ENCODE measurements at regions not wholly inside any gene's neighbourhood (a gene's known extent, or its start where the extent isn't known, plus 50 kb on each side); places are given as distances from the start of the nearest gene placed in this dataset.

DNA sequence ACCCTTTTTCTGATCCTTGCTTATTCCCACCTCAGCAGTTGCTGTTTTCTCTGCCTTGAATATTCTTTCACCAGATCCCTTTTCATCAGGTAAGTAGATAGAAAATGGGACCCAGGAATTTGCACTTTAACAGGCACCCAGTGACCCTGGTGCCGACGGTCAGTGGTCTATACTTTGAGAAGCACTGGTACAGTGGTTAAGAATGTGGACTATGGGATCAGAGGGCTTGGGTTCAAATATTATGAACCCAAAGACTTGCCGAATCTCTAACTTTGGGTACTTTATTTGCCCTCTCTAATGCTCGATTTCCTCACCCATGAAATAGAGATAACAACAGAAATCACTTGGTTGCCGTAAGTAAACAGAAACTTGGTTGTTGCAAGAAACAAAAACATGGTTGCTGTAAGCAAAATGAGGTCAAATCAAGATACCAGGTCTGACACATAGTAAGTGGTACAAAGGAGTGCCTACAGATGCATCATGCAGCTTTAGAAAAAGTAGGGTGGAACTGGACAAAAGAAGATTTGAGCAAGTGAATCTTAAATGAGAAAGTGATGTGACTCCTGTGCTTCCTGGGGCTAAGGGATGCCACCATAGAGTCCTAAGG lies 69.5 kb upstream of the GLS start:
- Mint-ChIP-seq H3K36me3 (no peaks in the 10 kb centered on the region), H3K4me1 (peaks cover 34% of the 10 kb centered on the region), H3K27me3 (ENCODE audit: low read depth) (peaks cover 7% of the 10 kb centered on the region), H3K4me3 (no peak overlapping the region), H3K9me3 (no peaks in the 10 kb centered on the region), H3K27ac (no peak overlapping the region)
- no peak for DNase-seq (ENCODE audit: low spot score in 2 of 2, unreplicated experiment in 2 of 2)
- TF ChIP-seq, protein P1, sequence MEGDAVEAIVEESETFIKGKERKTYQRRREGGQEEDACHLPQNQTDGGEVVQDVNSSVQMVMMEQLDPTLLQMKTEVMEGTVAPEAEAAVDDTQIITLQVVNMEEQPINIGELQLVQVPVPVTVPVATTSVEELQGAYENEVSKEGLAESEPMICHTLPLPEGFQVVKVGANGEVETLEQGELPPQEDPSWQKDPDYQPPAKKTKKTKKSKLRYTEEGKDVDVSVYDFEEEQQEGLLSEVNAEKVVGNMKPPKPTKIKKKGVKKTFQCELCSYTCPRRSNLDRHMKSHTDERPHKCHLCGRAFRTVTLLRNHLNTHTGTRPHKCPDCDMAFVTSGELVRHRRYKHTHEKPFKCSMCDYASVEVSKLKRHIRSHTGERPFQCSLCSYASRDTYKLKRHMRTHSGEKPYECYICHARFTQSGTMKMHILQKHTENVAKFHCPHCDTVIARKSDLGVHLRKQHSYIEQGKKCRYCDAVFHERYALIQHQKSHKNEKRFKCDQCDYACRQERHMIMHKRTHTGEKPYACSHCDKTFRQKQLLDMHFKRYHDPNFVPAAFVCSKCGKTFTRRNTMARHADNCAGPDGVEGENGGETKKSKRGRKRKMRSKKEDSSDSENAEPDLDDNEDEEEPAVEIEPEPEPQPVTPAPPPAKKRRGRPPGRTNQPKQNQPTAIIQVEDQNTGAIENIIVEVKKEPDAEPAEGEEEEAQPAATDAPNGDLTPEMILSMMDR (IDR thresholded peaks at IDR 0.05; ENCODE audit: unreplicated experiment), result no peak

DNA sequence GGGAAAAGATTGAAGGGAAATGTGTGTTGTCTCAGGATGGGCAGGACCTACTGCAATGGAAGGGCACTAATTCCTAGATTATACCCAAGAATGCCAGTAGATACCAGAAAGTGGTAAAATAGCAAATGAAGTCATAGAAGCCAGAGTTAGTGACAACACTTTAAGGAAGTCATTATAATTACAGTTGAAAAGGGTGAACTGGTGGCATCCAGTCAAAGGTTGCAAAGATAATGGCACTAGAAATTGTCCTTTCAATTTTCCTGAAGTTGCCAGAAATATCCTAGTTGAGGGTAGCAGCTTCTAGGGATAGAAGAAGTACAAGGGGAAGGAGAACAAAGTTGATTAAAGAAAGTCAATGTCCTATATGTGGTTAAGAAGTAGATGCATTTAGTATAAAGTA lies 68.8 kb upstream of the GLS start:
- TF ChIP-seq, protein P1 (IDR thresholded peaks at IDR 0.05; ENCODE audit: unreplicated experiment), result no peak
- Mint-ChIP-seq H3K36me3 (no peaks in the 10 kb centered on the region), H3K27ac (no peak overlapping the region), H3K9me3 (peaks cover 7% of the 10 kb centered on the region), H3K4me3 (no peak overlapping the region), H3K4me1 (peaks cover 35% of the 10 kb centered on the region), H3K27me3 (ENCODE audit: low read depth) (peaks cover 7% of the 10 kb centered on the region)
- DNase-seq (ENCODE audit: low spot score in 2 of 2, unreplicated experiment in 2 of 2), result no peak

DNA sequence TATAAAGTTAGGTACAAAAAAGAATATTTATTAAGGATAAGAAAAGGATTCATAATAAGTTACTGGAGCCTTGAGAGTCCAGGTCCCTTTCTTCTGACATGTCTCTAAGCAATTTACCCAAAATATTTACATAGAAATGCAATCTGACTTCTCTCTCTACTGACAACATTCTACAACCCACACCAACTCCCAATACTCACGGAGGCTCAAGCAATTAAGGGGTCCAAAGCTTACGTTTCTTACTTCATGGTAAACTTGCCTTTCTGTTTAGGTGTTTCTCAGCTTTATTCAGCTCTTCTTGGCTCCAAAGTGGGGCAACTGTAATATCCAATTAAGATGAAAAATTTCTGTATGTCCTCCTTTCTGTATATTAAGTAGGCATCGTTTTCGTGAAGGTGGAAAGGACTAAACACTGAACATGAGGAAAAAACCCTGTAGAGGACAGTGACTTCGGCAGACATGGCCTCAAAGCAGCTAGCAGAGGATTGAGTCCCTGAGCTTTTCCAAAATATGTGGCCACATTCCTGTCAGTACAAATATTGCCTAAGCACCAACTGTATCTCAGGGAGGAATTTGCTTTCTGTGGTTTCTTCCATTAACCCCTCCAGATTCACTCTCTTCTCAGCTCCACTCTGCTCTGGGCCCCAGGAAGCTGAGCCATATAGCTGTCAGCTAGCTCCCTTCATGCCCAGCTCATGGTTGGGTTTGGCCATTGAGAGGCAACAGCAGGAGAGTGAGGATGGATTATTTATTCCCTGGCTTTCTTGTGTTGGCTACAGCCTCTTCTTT lies 67.9 kb upstream of the GLS start:
- peaks cover 35% of the 10 kb centered on the region for H3K4me1 Mint-ChIP-seq
- no peaks in the 10 kb centered on the region for H3K36me3 Mint-ChIP-seq
- TF ChIP-seq, protein P1 (IDR thresholded peaks at IDR 0.05; ENCODE audit: unreplicated experiment), result no peak
- peaks cover 16% of the 10 kb centered on the region for H3K9me3 Mint-ChIP-seq
- no peak for DNase-seq (ENCODE audit: low spot score in 2 of 2, unreplicated experiment in 2 of 2)
- no peak overlapping the region for H3K4me3 Mint-ChIP-seq
- H3K27me3 Mint-ChIP-seq (ENCODE audit: low read depth), result peaks cover 7% of the 10 kb centered on the region
- H3K27ac Mint-ChIP-seq, result no peak overlapping the region

DNA sequence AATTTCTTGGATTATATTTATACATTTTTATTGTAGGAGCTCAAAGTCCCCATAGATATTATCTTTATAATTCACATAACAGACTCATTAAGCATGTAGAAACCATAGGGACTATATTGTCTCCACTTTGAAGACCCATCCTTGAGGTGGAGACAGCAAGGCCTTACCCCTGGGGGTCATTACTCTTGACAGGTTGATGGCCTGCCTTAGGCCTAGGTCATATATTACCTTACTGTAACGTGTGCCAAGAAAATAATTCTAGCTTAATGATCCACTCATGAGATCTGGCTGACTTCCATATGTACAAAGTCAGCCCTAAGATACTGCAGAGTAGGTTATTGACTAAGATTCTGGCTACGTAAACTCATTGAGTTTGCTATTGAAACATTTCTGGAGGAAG lies 65.4 kb upstream of the GLS start:
- no peak for DNase-seq (ENCODE audit: low spot score in 2 of 2, unreplicated experiment in 2 of 2)
- TF ChIP-seq, protein P1 (IDR thresholded peaks at IDR 0.05; ENCODE audit: unreplicated experiment), result no peak
- H3K4me3 Mint-ChIP-seq, result no peak overlapping the region
- peaks cover 40% of the 10 kb centered on the region for H3K4me1 Mint-ChIP-seq
- peaks cover 21% of the 10 kb centered on the region for H3K9me3 Mint-ChIP-seq
- H3K27me3 Mint-ChIP-seq (ENCODE audit: low read depth), result peaks cover 7% of the 10 kb centered on the region
- H3K36me3 Mint-ChIP-seq, result no peaks in the 10 kb centered on the region
- peak overlapping the region; percentile 56 for H3K27ac Mint-ChIP-seq

DNA sequence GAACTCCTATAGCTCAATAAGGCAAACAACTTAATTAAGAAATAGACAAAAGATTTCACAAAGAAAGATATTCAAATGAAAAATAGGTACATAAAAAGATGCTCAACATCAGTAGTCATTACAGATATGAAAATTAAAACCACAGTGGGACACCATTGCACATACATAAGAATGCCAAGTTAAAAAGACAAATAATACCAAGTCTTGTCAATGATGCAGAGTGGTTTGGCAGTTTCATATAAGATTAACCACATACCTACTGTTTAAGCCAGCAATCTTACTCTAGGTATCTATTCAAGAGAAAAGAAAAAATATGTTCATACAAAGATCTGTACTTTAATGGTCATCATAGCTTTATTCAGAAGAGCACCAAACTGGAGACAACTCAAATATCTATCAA lies 63.5 kb upstream of the GLS start:
- no peak overlapping the region for H3K27ac Mint-ChIP-seq
- peaks cover 2% of the 10 kb centered on the region for H3K27me3 Mint-ChIP-seq (ENCODE audit: low read depth)
- no peak for DNase-seq (ENCODE audit: low spot score in 2 of 2, unreplicated experiment in 2 of 2)
- TF ChIP-seq, protein P1 (IDR thresholded peaks at IDR 0.05; ENCODE audit: unreplicated experiment), result no peak
- H3K36me3 Mint-ChIP-seq, result no peaks in the 10 kb centered on the region
- no peak overlapping the region for H3K4me3 Mint-ChIP-seq
- H3K9me3 Mint-ChIP-seq, result peaks cover 21% of the 10 kb centered on the region
- H3K4me1 Mint-ChIP-seq, result peaks cover 50% of the 10 kb centered on the region
